HepG2 (cell line): ENCODE measurements at regions not wholly inside any gene's neighbourhood (a gene's known extent, or its start where the extent isn't known, plus 50 kb on each side); places are given as distances from the start of the nearest gene placed in this dataset.

Experiments used
- AFF4 ChIP-seq: sonication (generic); formaldehyde crosslinking; IDR thresholded peaks from 2 replicates; pipeline ENCODE4 v1.4.0; 2020; ENCODE audit warnings: missing genetic modification reagents
- DNMT1 ChIP-seq: sonication (generic); formaldehyde crosslinking; IDR thresholded peaks from 2 replicates; pipeline ENCODE4 v1.5.1; 2020; ENCODE audit warnings: mild to moderate bottlenecking, missing genetic modification reagents
- JARID2 ChIP-seq: sonication (generic); formaldehyde crosslinking; IDR thresholded peaks from 2 replicates; pipeline ENCODE4 v1.8.1; 2023; ENCODE audit warnings: missing genetic modification reagents, inconsistent platforms; ENCODE audit not compliant: insufficient replicate concordance
- MBNL3 ChIP-seq: fragments of 250-450 bp; sonication (Bioruptor Pico); conservative IDR thresholded peaks from 2 replicates; pipeline ENCODE4 v1.8.0; 2022; ENCODE audit warnings: mild to moderate bottlenecking, inconsistent platforms
- PITX1 ChIP-seq: sonication (generic); formaldehyde crosslinking; IDR thresholded peaks from 2 replicates; pipeline ENCODE4 v1.5.1; 2020; ENCODE audit warnings: mild to moderate bottlenecking, missing genetic modification reagents
- SNAPC4 ChIP-seq: sonication (generic); formaldehyde crosslinking; IDR thresholded peaks from 2 replicates; pipeline ENCODE4 v1.4.0; 2020; ENCODE audit warnings: mild to moderate bottlenecking, missing genetic modification reagents
- SOX5 ChIP-seq: IDR thresholded peaks from 2 replicates; pipeline ENCODE4 v1.6.1; 2016; ENCODE audit warnings: borderline replicate concordance
- SP1 ChIP-seq, 2 experiments: fragments of 450-650 bp in 1 of 2; sonication (generic) in 1 of 2; formaldehyde crosslinking in 1 of 2; IDR thresholded peaks; 2 replicates each; pipeline versions ENCODE4 v1.4.0 to v1.6.1; 2016 to 2020; ENCODE audit warnings: missing genetic modification reagents in 1 of 2
- ZNF317 ChIP-seq: sonication (generic); formaldehyde crosslinking; IDR thresholded peaks from 2 replicates; pipeline ENCODE4 v1.5.0; 2020; ENCODE audit warnings: mild to moderate bottlenecking, missing genetic modification reagents
- ZNF607 ChIP-seq: sonication (generic); formaldehyde crosslinking; IDR thresholded peaks from 2 replicates; pipeline ENCODE4 v1.5.1; 2020; ENCODE audit warnings: missing genetic modification reagents, mild to moderate bottlenecking, borderline replicate concordance

DNA sequence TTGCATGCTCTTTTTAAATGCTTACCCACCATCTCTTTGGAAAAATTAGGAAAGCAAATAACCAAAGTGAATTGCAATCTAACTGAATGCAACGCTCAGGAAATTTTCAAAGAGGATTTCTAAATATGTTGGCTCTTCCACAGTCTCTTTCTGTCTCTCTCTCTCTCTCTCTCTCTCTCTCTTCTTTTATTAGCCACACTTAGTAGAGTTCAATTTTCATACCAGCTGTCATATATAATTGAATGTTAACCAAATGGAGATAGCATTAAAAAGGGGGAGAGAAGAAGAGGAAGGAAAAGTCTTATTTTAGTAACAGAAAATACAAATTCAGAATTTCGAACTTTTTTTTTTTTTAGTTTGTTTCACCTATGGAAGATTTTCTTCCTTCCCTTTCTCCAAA is 235.9 kb upstream of the GBE1 start (continued):
- TF ChIP-seq AFF4 (CRISPR knock-in tag) (no peak), ZNF317 (CRISPR knock-in tag) (no peak), SP1 (IDR thresholded peaks at IDR 0.05) (no peak), SP1 (CRISPR knock-in tag; IDR thresholded peaks at IDR 0.05) (no peak), DNMT1 (CRISPR knock-in tag) (no peak), MBNL3 (CRISPR knock-in tag) (no peak), ZNF607 (CRISPR knock-in tag) (no peak), SOX5 (CRISPR knock-in tag) (no peak), SNAPC4 (CRISPR knock-in tag) (no peak), JARID2 (CRISPR knock-in tag) (no peak), PITX1 (CRISPR knock-in tag) (no peak)
- TF ChIP-seq, all 625 proteins: peak for 0
